ENCODE measurements at regions not wholly inside any gene's neighbourhood (a gene's known extent, or its start where the extent isn't known, plus 50 kb on each side); places are given as distances from the start of the nearest gene placed in this dataset.

DNA sequence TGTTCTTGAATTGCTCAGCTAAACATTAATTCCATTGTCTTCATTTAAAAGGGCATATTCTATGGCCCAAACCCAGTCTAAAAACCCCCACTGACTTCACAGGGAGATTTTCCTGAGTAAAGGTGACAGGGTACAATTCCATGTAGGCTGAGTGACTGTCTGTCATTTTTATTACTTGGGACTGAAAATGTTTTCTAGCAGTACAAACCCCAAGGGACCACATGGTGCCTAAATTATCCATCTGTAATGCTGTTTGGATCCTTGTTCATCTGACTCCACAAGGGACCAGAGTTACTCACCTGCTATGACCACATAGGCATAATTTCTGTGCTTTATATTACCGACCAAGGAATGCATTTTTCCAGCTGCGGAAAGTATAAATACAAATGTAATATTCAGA is 349.1 kb downstream of the ZNF608 start:
- Histone ChIP-seq H3K27me3 (ENCODE audit: low read depth) (no peaks in the 10 kb centered on the region), H3K27ac (no peak overlapping the region), H3K4me1 (peaks cover 15% of the 10 kb centered on the region), H3K36me3 (no peaks in the 10 kb centered on the region), H3K4me3 (no peak overlapping the region), H3K9me3 (no peaks in the 10 kb centered on the region)
- TF ChIP-seq, protein P1, sequence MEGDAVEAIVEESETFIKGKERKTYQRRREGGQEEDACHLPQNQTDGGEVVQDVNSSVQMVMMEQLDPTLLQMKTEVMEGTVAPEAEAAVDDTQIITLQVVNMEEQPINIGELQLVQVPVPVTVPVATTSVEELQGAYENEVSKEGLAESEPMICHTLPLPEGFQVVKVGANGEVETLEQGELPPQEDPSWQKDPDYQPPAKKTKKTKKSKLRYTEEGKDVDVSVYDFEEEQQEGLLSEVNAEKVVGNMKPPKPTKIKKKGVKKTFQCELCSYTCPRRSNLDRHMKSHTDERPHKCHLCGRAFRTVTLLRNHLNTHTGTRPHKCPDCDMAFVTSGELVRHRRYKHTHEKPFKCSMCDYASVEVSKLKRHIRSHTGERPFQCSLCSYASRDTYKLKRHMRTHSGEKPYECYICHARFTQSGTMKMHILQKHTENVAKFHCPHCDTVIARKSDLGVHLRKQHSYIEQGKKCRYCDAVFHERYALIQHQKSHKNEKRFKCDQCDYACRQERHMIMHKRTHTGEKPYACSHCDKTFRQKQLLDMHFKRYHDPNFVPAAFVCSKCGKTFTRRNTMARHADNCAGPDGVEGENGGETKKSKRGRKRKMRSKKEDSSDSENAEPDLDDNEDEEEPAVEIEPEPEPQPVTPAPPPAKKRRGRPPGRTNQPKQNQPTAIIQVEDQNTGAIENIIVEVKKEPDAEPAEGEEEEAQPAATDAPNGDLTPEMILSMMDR (IDR thresholded peaks at IDR 0.05), result no peak
- no peak for DNase-seq
- ATAC-seq, result no peak
- intact Hi-C loops (cut with DNase I), result no loop called here

DNA sequence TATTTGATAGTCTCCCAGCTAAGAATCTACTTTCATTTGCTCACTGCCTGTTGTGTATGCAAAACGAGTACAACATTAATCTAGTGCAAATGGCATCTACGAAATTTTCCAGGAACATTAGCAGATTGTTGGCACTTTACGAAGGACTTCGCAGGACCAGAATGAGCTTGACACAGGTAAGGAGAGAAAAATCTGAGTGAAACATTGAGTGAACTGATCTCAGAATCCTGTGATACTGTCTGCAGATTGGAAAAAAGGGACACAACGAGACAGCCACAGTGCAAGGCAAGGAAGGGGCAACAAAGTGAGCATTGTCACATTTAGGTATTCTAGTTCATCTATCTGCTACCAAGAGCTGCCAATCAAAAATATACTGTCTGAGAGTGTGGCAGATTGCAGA is 350.5 kb downstream of the ZNF608 start:
- no peak for DNase-seq
- ATAC-seq, result no peak
- TF ChIP-seq, protein P1 (IDR thresholded peaks at IDR 0.05), result no peak
- Histone ChIP-seq H3K9me3 (peaks cover under 1% of the 10 kb centered on the region), H3K27ac (no peak overlapping the region), H3K4me1 (peaks cover 9% of the 10 kb centered on the region), H3K27me3 (ENCODE audit: low read depth) (no peaks in the 10 kb centered on the region), H3K36me3 (no peaks in the 10 kb centered on the region), H3K4me3 (no peak overlapping the region)
- intact Hi-C loops (cut with DNase I), result no loop called here

DNA sequence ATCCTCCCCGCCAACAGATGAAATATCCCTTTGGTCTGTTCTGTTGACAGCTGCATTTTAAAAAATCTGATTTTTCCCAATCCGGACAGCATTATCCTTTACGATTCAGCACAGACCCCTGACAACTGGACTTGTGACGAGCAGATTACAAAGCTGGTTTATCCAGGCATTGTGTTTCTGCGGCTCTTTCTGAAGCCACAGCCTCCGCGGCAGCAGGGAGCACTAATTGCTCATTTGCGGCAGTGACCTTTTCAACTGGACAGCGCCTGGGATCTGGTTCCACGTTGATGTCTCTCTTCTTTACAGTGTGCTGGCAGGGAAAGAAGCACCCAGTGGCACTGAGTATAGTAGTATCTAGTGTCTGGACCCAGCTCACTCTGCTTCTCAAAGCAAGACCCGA is 351.2 kb downstream of the ZNF608 start:
- Histone ChIP-seq H3K9me3 (peaks cover 7% of the 10 kb centered on the region), H3K36me3 (no peaks in the 10 kb centered on the region), H3K27me3 (ENCODE audit: low read depth) (no peaks in the 10 kb centered on the region), H3K4me3 (no peak overlapping the region), H3K4me1 (peaks cover 9% of the 10 kb centered on the region), H3K27ac (no peak overlapping the region)
- intact Hi-C loops (cut with DNase I), result no loop called here
- TF ChIP-seq, protein P1 (IDR thresholded peaks at IDR 0.05), result no peak
- DNase-seq (no peak), ATAC-seq (no peak)

DNA sequence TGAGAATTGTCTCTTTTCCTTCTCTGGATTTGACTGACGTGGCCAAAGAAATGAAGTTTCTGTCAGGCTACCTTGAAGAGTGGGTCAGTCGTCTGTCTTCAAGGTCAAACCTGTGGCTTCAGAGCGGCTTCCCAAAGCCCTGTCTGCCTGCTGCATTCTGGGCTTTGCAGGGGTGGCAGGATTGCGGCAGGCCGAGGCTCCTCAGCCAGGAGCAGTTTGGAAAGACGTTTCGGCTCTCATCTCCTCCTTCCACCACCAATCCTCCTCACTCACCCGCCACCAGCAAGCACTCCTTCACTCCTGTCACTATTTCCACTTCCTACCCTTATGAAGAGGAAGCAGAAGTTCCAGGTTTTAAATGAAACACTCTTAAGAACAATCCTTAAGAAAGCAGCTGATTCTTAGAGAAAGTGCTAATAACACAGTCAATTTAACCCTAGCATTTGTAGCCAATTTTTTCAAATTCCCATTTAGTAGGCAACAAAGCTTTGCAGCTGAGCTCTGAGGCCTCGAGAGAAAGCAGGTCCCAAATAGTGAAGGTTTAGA is 351.7 kb downstream of the ZNF608 start:
- peaks cover 8% of the 10 kb centered on the region for H3K4me1 ChIP-seq

DNA sequence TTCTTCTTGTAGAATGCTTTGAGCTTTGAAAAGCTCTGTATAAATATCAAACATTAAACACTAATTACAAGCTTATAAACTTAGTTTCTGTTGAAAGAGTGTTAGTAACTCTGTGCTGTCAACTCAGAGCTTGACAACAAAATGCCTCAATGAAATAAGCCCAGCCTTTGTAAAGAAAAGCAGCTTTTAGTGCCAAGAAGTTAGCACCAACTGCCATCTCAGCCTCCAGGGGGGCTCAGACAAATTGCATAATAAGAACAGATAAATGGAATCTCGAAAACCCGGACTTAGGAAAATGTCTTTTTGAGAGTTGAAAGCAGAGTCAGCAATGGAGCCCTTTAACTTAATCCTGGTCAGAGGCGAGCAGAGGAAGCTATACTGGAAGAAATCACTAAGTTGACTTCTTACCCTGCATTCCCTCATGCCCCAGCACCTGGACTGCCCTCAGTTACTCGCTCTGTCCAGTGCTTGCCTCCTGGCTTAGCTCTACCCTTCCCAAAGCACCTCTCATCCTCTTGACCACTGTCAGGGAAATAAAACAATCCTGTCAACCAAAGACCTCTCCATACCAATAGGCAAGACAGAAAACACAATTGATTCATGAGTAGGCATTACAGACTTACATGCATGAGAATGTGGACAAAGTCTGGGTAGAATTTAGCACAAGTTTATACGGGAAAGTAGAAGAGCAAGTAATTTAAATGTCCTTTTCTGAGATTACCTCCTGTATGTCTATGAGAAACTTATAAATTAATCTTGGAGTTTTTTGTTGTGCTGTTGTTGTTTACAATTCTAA is 352.7 kb downstream of the ZNF608 start:
- Histone ChIP-seq H3K36me3 (no peaks in the 10 kb centered on the region), H3K4me1 (no peaks in the 10 kb centered on the region), H3K27me3 (ENCODE audit: low read depth) (no peaks in the 10 kb centered on the region), H3K4me3 (no peak overlapping the region), H3K27ac (no peak overlapping the region), H3K9me3 (peaks cover 19% of the 10 kb centered on the region)
- ATAC-seq (no peak), DNase-seq (no peak)
- intact Hi-C loops (cut with DNase I), result no loop called here
- TF ChIP-seq, protein P1 (IDR thresholded peaks at IDR 0.05), result no peak

More for the DNA sequence above, 351.7 kb downstream of the ZNF608 start:
- no peak overlapping the region for H3K4me3 ChIP-seq
- TF ChIP-seq, protein P1 (IDR thresholded peaks at IDR 0.05), result no peak
- H3K27ac ChIP-seq, result no peak overlapping the region
- DNase-seq, result no peak
- no peaks in the 10 kb centered on the region for H3K36me3 ChIP-seq
- intact Hi-C loops (cut with DNase I), result no loop called here
- H3K9me3 ChIP-seq, result peaks cover 12% of the 10 kb centered on the region
- H3K27me3 ChIP-seq (ENCODE audit: low read depth), result no peaks in the 10 kb centered on the region
- ATAC-seq, result no peak
